ENCODE measurements at regions not wholly inside any gene's neighbourhood (a gene's known extent, or its start where the extent isn't known, plus 50 kb on each side); places are given as distances from the start of the nearest gene placed in this dataset.

DNA sequence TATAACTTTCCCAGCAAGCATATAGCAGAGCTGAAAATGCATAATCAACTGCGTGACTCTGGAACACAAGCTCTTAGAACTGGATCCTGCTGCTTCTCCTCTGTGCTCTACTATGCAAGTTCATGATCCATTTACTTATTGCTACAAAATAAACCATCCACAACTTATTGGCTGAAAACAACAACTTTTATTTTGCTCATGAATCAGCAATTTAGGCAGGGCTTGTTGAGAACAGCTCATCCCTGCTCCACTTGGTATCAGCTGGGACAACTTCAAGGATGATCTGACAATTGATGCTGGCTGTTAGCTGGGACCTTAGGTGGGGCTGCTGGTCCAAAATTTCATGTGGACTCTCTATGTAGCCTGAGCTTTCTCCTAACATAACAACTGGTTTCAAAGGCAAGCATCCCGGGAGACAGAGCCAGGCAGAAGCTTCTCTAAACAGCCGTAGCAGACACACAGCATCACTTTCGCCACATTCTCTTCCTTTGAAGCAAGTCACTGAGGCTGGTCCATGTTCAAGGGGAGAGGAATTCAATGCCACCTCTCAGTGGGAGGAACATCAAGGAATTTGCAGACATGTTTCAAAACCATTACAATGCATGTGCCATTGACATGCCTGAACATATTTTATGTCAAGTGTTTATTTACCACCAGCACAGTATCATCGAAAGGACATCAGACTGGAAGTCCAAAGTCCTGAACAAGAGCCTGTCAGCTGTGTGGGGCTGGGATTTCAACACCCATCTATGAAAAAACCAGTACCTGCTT is 153.1 kb upstream of the PKDCC start:
- no peak for TF ChIP-seq POLR2A (IDR thresholded peaks at IDR 0.05)
- TF ChIP-seq, protein P1, sequence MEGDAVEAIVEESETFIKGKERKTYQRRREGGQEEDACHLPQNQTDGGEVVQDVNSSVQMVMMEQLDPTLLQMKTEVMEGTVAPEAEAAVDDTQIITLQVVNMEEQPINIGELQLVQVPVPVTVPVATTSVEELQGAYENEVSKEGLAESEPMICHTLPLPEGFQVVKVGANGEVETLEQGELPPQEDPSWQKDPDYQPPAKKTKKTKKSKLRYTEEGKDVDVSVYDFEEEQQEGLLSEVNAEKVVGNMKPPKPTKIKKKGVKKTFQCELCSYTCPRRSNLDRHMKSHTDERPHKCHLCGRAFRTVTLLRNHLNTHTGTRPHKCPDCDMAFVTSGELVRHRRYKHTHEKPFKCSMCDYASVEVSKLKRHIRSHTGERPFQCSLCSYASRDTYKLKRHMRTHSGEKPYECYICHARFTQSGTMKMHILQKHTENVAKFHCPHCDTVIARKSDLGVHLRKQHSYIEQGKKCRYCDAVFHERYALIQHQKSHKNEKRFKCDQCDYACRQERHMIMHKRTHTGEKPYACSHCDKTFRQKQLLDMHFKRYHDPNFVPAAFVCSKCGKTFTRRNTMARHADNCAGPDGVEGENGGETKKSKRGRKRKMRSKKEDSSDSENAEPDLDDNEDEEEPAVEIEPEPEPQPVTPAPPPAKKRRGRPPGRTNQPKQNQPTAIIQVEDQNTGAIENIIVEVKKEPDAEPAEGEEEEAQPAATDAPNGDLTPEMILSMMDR (IDR thresholded peaks at IDR 0.05): no peak
- intact Hi-C loops (cut with DNase I): no loop called here
- H3K27ac ChIP-seq: no peak overlapping the region
- H3K9me3 ChIP-seq: no peaks in the 10 kb centered on the region
- 77 to 89% methylated on average over 4 of the region's 5 CpGs for WGBS, 2 donors
- no peak for DNase-seq
- no peaks in the 10 kb centered on the region for H3K36me3 ChIP-seq
- peaks cover 0 to 11% (median 6%) of the 10 kb centered on the region in 3 donors for H3K4me1 ChIP-seq
- no peak overlapping the region for H3K4me3 ChIP-seq
- peaks cover 0 to 8% (median 0%) of the 10 kb centered on the region in 4 donors for H3K27me3 ChIP-seq

DNA sequence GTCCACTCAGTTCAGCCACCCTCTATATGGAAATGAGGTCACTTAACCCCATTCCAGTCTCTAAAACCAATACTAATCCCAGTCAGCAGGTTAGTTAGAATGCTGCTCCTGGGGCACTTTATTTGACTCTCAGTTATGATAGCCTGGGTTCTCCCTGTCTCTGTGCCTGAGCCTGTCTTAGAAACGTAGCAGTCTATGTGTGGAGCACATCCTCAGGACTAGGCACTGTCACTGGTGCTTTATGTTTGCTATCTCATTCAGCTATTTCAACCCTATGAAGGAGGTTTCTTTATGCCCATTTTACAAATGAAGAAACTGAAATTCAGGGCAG is 152.5 kb upstream of the PKDCC start:
- H3K4me1 ChIP-seq: peaks cover 0 to 11% (median 6%) of the 10 kb centered on the region in 3 donors
- H3K27me3 ChIP-seq: peaks cover 0 to 8% (median 0%) of the 10 kb centered on the region in 4 donors
- WGBS, 2 donors: 44 to 50% methylated on average over 1 of the region's 1 CpG
- no peaks in the 10 kb centered on the region for H3K36me3 ChIP-seq
- DNase-seq: no peak
- H3K9me3 ChIP-seq: no peaks in the 10 kb centered on the region
- no peak for TF ChIP-seq POLR2A (IDR thresholded peaks at IDR 0.05)
- TF ChIP-seq, protein P1 (IDR thresholded peaks at IDR 0.05): no peak
- H3K4me3 ChIP-seq: no peak overlapping the region
- no peak overlapping the region for H3K27ac ChIP-seq
- intact Hi-C loops (cut with DNase I): no loop called here

DNA sequence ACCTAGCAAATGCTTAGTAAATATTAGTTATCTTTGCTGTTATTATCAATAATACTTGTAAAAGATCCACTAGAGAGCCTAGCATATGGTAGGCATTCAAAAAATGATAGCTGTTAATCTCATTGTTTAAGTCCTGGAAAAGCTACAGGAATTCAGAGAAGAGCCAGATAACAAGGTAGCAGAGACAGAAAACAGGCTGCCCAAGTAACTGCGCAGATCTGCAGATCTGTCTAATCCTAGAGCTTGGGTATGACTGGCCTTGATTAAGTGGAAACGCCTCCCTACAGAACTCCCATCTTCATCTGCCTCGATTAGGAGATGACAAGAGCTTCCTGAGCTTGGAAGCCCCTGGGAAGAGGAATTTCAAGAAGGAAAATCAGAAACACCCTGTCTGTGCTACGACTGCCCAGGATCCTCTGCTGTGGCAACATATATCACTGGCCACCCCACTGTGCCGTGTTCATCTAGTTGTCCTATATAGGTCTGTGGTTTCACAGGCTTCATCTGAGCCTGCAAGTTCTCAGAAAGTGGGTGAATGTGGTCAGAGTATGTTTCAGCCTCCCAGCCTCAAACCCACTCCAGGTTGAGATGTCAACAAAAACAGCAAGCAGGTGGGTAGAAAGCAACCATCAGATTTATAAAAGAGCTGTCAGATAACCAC is 151.5 kb upstream of the PKDCC start:
- no peak for TF ChIP-seq POLR2A (IDR thresholded peaks at IDR 0.05)
- TF ChIP-seq, protein P1 (IDR thresholded peaks at IDR 0.05): no peak
- Histone ChIP-seq H3K36me3 (no peaks in the 10 kb centered on the region), H3K4me1 (peaks cover 0 to 11% (median 6%) of the 10 kb centered on the region in 3 donors), H3K27me3 (peaks cover 0 to 8% (median 0%) of the 10 kb centered on the region in 4 donors), H3K4me3 (no peak overlapping the region), H3K27ac (no peak overlapping the region), H3K9me3 (no peaks in the 10 kb centered on the region)
- DNase-seq: no peak
- intact Hi-C loops (cut with DNase I): no loop called here
- WGBS, 2 donors: 67 to 69% methylated on average over 5 of the region's 5 CpGs

DNA sequence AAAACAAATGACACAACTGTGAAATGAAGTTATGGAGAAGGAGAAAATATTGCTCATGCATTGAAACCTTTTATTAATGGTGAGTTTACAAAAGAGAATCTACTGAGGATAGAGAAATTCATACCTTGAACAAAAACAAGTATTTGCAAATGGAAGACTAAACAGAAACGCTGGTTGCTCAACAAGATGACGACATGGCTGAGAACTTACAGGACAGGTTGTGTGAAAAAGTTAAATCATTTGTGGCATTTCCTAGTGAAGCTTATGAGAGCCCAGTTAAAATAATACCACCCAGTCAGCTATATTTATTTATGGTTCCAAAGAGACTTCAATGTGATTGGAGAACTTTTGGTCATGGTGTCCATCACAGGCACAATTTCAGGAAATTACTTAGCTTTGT is 148.6 kb upstream of the PKDCC start:
- Histone ChIP-seq H3K9me3 (no peaks in the 10 kb centered on the region), H3K27me3 (peaks cover 0 to 30% (median 0%) of the 10 kb centered on the region in 4 donors), H3K4me1 (peaks cover 0 to 11% (median 6%) of the 10 kb centered on the region in 3 donors), H3K36me3 (no peaks in the 10 kb centered on the region), H3K27ac (no peak overlapping the region), H3K4me3 (no peak overlapping the region)
- intact Hi-C loops (cut with DNase I): no loop called here
- TF ChIP-seq POLR2A (IDR thresholded peaks at IDR 0.05): no peak
- TF ChIP-seq, protein P1 (IDR thresholded peaks at IDR 0.05): no peak
- no peak for DNase-seq
- 38 to 49% methylated on average over 2 of the region's 2 CpGs for WGBS, 2 donors

DNA sequence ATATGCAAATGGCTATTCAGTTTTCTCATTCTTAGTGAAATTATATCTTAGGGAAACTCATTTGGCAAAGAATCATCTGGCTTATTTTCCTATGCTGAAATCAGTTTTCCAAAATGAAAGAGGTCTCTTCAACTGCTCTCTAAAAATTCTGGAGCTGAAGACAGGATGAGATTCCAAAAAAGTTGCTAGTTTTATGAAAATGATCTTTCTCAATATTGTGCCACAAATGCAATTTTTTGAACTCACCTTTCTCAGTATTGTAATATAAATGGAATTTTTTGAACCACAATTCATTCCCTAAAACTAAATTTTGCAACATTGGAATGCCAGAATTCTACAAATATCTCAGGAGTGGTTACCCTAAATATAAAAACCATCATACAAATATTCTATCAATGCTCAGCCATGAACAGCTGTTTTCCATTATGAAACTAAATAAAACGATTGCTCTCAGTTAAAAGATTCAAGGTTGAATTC is 147.7 kb upstream of the PKDCC start:
- Histone ChIP-seq H3K4me3 (no peak overlapping the region), H3K27me3 (peaks cover 0 to 33% (median 0%) of the 10 kb centered on the region in 4 donors), H3K9me3 (no peaks in the 10 kb centered on the region), H3K27ac (no peak overlapping the region), H3K36me3 (no peaks in the 10 kb centered on the region), H3K4me1 (peaks cover 0 to 9% (median 6%) of the 10 kb centered on the region in 3 donors)
- intact Hi-C loops (cut with DNase I): no loop called here
- 67 to 82% methylated on average over 1 of the region's 1 CpG for WGBS, 2 donors
- no peak for TF ChIP-seq POLR2A (IDR thresholded peaks at IDR 0.05)
- TF ChIP-seq, protein P1 (IDR thresholded peaks at IDR 0.05): no peak
- DNase-seq: no peak

Data from esophagus squamous epithelium (tissue), 5 donors.